ENCODE measurements at regions not wholly inside any gene's neighbourhood (a gene's known extent, or its start where the extent isn't known, plus 50 kb on each side); places are given as distances from the start of the nearest gene placed in this dataset.

DNA sequence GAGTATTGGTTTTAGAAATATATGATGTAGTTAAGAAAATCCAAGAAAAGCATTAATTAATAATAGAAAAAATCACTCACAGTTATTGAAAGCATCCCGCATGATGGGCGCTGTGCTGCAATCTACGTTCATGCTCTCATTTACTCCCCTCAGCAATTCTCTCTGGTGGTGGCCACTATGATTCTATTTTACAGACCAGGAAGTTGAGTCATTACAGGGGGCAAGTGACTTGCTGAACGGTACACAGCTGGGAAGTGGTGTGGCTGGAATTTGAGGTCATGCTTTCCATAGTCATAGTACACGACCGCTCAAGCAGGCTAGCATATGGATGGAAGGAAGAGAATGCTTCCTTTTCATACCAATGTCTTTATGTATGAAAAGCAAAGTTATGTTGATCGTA lies 117.4 kb downstream of the TES start:
- TF ChIP-seq, protein P1, sequence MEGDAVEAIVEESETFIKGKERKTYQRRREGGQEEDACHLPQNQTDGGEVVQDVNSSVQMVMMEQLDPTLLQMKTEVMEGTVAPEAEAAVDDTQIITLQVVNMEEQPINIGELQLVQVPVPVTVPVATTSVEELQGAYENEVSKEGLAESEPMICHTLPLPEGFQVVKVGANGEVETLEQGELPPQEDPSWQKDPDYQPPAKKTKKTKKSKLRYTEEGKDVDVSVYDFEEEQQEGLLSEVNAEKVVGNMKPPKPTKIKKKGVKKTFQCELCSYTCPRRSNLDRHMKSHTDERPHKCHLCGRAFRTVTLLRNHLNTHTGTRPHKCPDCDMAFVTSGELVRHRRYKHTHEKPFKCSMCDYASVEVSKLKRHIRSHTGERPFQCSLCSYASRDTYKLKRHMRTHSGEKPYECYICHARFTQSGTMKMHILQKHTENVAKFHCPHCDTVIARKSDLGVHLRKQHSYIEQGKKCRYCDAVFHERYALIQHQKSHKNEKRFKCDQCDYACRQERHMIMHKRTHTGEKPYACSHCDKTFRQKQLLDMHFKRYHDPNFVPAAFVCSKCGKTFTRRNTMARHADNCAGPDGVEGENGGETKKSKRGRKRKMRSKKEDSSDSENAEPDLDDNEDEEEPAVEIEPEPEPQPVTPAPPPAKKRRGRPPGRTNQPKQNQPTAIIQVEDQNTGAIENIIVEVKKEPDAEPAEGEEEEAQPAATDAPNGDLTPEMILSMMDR (IDR thresholded peaks at IDR 0.05), result no peak
- TF ChIP-seq POLR2A (IDR thresholded peaks at IDR 0.05), result no peak
